H7 (cell line): ENCODE measurements at regions not wholly inside any gene's neighbourhood (a gene's known extent, or its start where the extent isn't known, plus 50 kb on each side); places are given as distances from the start of the nearest gene placed in this dataset.

Experiments
- DNase-seq: peaks from one replicate; pipeline ENCODE4 v3.0.0; 2012
- H3K27me3 ChIP-seq: 2 replicates; pipeline ENCODE4 v1.6.0; 2011; ENCODE audit warnings: mild to moderate bottlenecking, low read length; ENCODE audit not compliant: control insufficient read depth, insufficient read depth
- H3K36me3 ChIP-seq: replicated peaks from 2 replicates; pipeline ENCODE4 v1.5.1; 2011; ENCODE audit warnings: low read length; ENCODE audit not compliant: control insufficient read depth, insufficient read depth
- H3K4me3 ChIP-seq: 2 replicates; pipeline ENCODE4 v1.5.1; 2011; ENCODE audit warnings: low read depth, mild to moderate bottlenecking, control low read depth, low read length, moderate library complexity; ENCODE audit not compliant: insufficient read depth

GRCh38 chr3:76949462-76949861 lies 90.4 kb upstream of the ROBO2 start:
- no peak overlapping the region for H3K4me3 ChIP-seq
- H3K36me3 ChIP-seq = no peaks in the 10 kb centered on the region
- H3K27me3 ChIP-seq = no peaks in the 10 kb centered on the region
- DNase-seq = no peak

- DNase-seq = no peak
- Histone ChIP-seq H3K27me3 (no peaks in the 10 kb centered on the region), H3K36me3 (no peaks in the 10 kb centered on the region), H3K4me3 (no peak overlapping the region)
These were observed 89.3 kb upstream of the ROBO2 start for GRCh38 chr3:76950590-76950989.

GRCh38 chr3:76954412-76954811 lies 85.5 kb upstream of the ROBO2 start:
- DNase-seq = no peak
- Histone ChIP-seq H3K4me3 (no peak overlapping the region), H3K36me3 (no peaks in the 10 kb centered on the region), H3K27me3 (no peaks in the 10 kb centered on the region)

- Histone ChIP-seq H3K27me3 (no peaks in the 10 kb centered on the region), H3K36me3 (no peaks in the 10 kb centered on the region), H3K4me3 (no peak overlapping the region)
- no peak for DNase-seq
These were observed 81.6 kb upstream of the ROBO2 start for GRCh38 chr3:76958274-76958673.

- Histone ChIP-seq H3K27me3 (no peaks in the 10 kb centered on the region), H3K4me3 (no peak overlapping the region), H3K36me3 (no peaks in the 10 kb centered on the region)
- no peak for DNase-seq
These were observed 81.0 kb upstream of the ROBO2 start for GRCh38 chr3:76958861-76959260.

GRCh38 chr3:76961284-76961683 lies 78.6 kb upstream of the ROBO2 start:
- H3K27me3 ChIP-seq = no peaks in the 10 kb centered on the region
- no peak for DNase-seq

GRCh38 chr3:76965122-76965725 lies 74.7 kb upstream of the ROBO2 start:
- DNase-seq = no peak
- no peaks in the 10 kb centered on the region for H3K27me3 ChIP-seq
- no peak overlapping the region for H3K4me3 ChIP-seq

More at GRCh38 chr3:76961284-76961683, 78.6 kb upstream of the ROBO2 start:
- Histone ChIP-seq H3K4me3 (no peak overlapping the region), H3K36me3 (no peaks in the 10 kb centered on the region)

GRCh38 chr3:76969471-76969870 lies 70.4 kb upstream of the ROBO2 start:
- no peak overlapping the region for H3K4me3 ChIP-seq
- no peaks in the 10 kb centered on the region for H3K27me3 ChIP-seq
- no peak for DNase-seq

More at GRCh38 chr3:76965122-76965725, 74.7 kb upstream of the ROBO2 start:
- H3K36me3 ChIP-seq = no peaks in the 10 kb centered on the region

GRCh38 chr3:76969996-76970615 lies 69.8 kb upstream of the ROBO2 start:
- Histone ChIP-seq H3K4me3 (no peak overlapping the region), H3K27me3 (no peaks in the 10 kb centered on the region), H3K36me3 (no peaks in the 10 kb centered on the region)
- DNase-seq = no peak

More at GRCh38 chr3:76969471-76969870, 70.4 kb upstream of the ROBO2 start:
- H3K36me3 ChIP-seq = no peaks in the 10 kb centered on the region

GRCh38 chr3:76972624-76973296 lies 67.1 kb upstream of the ROBO2 start:
- Histone ChIP-seq H3K4me3 (no peak overlapping the region), H3K27me3 (no peaks in the 10 kb centered on the region), H3K36me3 (no peaks in the 10 kb centered on the region)
- no peak for DNase-seq

- H3K27me3 ChIP-seq = no peaks in the 10 kb centered on the region
- no peak overlapping the region for H3K4me3 ChIP-seq
- H3K36me3 ChIP-seq = no peaks in the 10 kb centered on the region
- DNase-seq = no peak
These were observed 62.9 kb upstream of the ROBO2 start for GRCh38 chr3:76976996-76977395.

- Histone ChIP-seq H3K36me3 (no peaks in the 10 kb centered on the region), H3K27me3 (no peaks in the 10 kb centered on the region), H3K4me3 (no peak overlapping the region)
- no peak for DNase-seq
These were observed 54.3 kb upstream of the ROBO2 start for GRCh38 chr3:76985645-76986044.

- Histone ChIP-seq H3K27me3 (no peaks in the 10 kb centered on the region), H3K4me3 (no peak overlapping the region), H3K36me3 (no peaks in the 10 kb centered on the region)
- no peak for DNase-seq
These were observed 52.9 kb upstream of the ROBO2 start for GRCh38 chr3:76986876-76987474.
